Esophagus squamous epithelium (tissue), 5 donors: ENCODE measurements at regions not wholly inside any gene's neighbourhood (a gene's known extent, or its start where the extent isn't known, plus 50 kb on each side); places are given as distances from the start of the nearest gene placed in this dataset.

Experiments
- DNase-seq: peaks from one replicate; lab custom pipeline; 2025; lab: John Stamatoyannopoulos, UW
- H3K27ac ChIP-seq, 4 donors: fragments of 200-600 bp; sonication (generic); one replicate each; pipeline ENCODE4 v1.5.1; 2016 to 2019; ENCODE audit warnings: mild to moderate bottlenecking in 1 of 4
- H3K27me3 ChIP-seq, 4 donors: fragments of 200-600 bp; sonication (generic); 1 replicate in 3 of 4; 2 replicates in 1 of 4; pipeline versions ENCODE4 v1.5.1 to v1.6.0; 2017 to 2021; ENCODE audit warnings: antibody characterized with exemption in 1 of 4
- H3K36me3 ChIP-seq, 3 donors: fragments of 200-600 bp; sonication (generic); one replicate each; pipeline ENCODE4 v1.5.1; 2016 to 2019
- H3K4me1 ChIP-seq, 3 donors: fragments of 200-600 bp; sonication (generic); one replicate each; pipeline ENCODE4 v1.5.1; 2017 to 2019
- H3K4me3 ChIP-seq, 4 donors: fragments of 200-600 bp; sonication (generic); 1 replicate in 3 of 4; 2 replicates in 1 of 4; pipeline ENCODE4 v1.5.1; 2016 to 2019; ENCODE audit warnings: mild to moderate bottlenecking in 2 of 4, moderate library complexity in 1 of 4
- H3K9me3 ChIP-seq, 3 donors: fragments of 200-600 bp; sonication (generic); one replicate each; pipeline ENCODE4 v1.5.1; 2016 to 2019
- POLR2A ChIP-seq, 4 donors: fragments of 450-650 bp; IDR thresholded peaks; one replicate each; pipeline ENCODE4 v1.6.1; 2017; ENCODE audit warnings: antibody characterized with exemption in 4 of 4, mild to moderate bottlenecking in 4 of 4, moderate library complexity in 3 of 4
- WGBS, 2 donors: methylation state at CpG; one replicate each; pipeline ENCODE4 v1.1.5; 2018; 5-methylcytosine and 5-hydroxymethylcytosine counted together
- intact Hi-C: fragments of 100-400 bp; cut with DNase I; formaldehyde crosslinking; loops from one replicate; pipeline ENCODE4 v1.15.0; 2022
- TF ChIP-seq, protein P1 (sequence below), 6 experiments: fragments of 450-650 bp in 4 of 6; fragments of 200-600 bp in 2 of 6; sonication (generic) in 2 of 6; IDR thresholded peaks; one replicate each; pipeline ENCODE4 v1.5.1; 2016 to 2019; ENCODE audit warnings: antibody characterized with exemption in 6 of 6, mild to moderate bottlenecking in 4 of 6, moderate library complexity in 4 of 6
- donor health status: DM: yes; HTN: yes; CAD: no.

DNA sequence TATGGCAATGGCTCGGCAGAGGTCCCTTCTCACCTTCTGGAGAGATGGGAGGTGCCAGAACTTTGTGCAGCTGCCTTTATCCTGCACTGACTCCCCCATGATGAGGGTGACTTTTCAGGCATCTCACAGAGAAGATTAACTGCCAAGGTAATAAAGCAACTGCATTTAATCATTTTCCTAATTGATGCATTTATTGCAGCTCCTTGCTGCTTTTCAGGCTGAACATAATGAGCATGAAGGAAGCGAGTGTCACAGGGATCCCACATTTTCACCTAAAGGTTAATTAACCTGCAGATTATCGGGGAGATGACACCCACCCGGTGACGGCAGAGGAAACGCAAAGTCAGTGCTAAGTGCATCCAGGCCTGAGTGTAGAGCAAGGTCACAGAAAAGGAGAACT lies 154.3 kb downstream of the ICE1 start:
- H3K9me3 ChIP-seq: no peaks in the 10 kb centered on the region
- no peak for TF ChIP-seq POLR2A (IDR thresholded peaks at IDR 0.05)
- TF ChIP-seq, protein P1, sequence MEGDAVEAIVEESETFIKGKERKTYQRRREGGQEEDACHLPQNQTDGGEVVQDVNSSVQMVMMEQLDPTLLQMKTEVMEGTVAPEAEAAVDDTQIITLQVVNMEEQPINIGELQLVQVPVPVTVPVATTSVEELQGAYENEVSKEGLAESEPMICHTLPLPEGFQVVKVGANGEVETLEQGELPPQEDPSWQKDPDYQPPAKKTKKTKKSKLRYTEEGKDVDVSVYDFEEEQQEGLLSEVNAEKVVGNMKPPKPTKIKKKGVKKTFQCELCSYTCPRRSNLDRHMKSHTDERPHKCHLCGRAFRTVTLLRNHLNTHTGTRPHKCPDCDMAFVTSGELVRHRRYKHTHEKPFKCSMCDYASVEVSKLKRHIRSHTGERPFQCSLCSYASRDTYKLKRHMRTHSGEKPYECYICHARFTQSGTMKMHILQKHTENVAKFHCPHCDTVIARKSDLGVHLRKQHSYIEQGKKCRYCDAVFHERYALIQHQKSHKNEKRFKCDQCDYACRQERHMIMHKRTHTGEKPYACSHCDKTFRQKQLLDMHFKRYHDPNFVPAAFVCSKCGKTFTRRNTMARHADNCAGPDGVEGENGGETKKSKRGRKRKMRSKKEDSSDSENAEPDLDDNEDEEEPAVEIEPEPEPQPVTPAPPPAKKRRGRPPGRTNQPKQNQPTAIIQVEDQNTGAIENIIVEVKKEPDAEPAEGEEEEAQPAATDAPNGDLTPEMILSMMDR (IDR thresholded peaks at IDR 0.05): no peak
- no peaks in the 10 kb centered on the region for H3K27me3 ChIP-seq
- intact Hi-C loops: no loop called here
- H3K4me1 ChIP-seq: peaks cover 0 to 7% (median 0%) of the 10 kb centered on the region in 3 donors
- DNase-seq: no peak
- no peak overlapping the region for H3K4me3 ChIP-seq
- no peak overlapping the region for H3K27ac ChIP-seq
- H3K36me3 ChIP-seq: no peaks in the 10 kb centered on the region
- 85 to 86% methylated on average over 5 to 6 of the region's 6 CpGs for WGBS, 2 donors

DNA sequence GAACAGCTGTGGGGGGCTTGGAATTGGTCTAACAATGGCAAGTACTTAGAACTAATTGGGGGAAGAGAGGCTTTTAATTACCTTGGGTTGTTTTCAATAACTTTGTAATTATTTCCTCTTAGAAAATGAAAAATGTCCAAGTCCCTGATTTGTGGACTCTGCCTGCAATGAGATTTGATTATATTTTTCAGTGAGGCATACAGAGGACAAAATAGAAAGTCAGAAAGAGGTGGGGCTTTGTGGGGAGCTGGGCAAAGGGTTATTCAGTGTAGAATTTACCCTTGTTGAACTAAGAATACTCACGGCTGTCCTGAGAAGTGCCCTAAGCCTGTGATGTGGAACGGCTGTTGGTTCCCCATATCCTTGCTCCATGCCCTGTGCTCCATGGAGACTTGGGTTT lies 153.0 kb downstream of the ICE1 start:
- Histone ChIP-seq H3K9me3 (no peaks in the 10 kb centered on the region), H3K36me3 (no peaks in the 10 kb centered on the region), H3K27me3 (no peaks in the 10 kb centered on the region), H3K27ac (no peak overlapping the region), H3K4me3 (no peak overlapping the region), H3K4me1 (peaks cover 0 to 7% (median 0%) of the 10 kb centered on the region in 3 donors)
- intact Hi-C loops: no loop called here
- no peak for DNase-seq
- 63 to 85% methylated on average over 2 of the region's 2 CpGs for WGBS, 2 donors
- TF ChIP-seq, protein P1 (IDR thresholded peaks at IDR 0.05): no peak
- no peak for TF ChIP-seq POLR2A (IDR thresholded peaks at IDR 0.05)

DNA sequence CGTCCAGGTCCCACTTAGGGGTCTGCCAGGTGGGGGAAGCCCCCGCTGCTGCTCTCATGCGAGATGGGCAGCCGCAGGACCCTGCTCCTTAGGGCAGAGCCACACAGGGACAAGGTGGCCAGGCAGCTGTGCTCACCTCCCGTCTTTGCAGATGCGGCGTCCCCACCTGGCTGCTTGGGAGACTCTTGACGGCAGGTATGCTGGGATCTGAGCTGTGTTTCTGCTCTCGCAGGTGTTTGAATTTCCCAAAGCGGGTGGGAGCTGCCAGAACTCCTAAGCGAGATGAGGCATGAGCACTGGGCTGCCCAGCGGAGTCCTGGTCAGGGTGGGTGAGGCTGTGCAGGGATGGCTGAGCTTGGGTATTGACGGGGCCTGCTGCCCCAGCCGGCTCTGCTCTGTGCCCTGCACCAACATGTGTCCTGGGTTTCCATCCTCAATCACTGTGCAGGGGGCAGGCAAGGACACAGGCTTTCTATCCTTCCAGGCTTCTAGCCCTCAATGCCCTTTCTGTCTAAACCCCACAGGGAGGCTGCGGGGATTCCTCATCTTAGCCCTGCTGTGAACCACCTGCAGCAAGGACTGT lies 151.4 kb downstream of the ICE1 start:
- Histone ChIP-seq H3K4me3 (no peak overlapping the region), H3K9me3 (no peaks in the 10 kb centered on the region), H3K36me3 (no peaks in the 10 kb centered on the region), H3K4me1 (peaks cover 0 to 7% (median 0%) of the 10 kb centered on the region in 3 donors), H3K27ac (peak overlapping the region in 3 of 4 donors; percentile 66 to 78 (median 77)), H3K27me3 (no peaks in the 10 kb centered on the region)
- WGBS, 2 donors: 67 to 92% methylated on average over 2 to 10 of the region's 15 CpGs
- intact Hi-C loops: no loop called here
- DNase-seq: no peak
- TF ChIP-seq, protein P1 (IDR thresholded peaks at IDR 0.05): no peak
- no peak for TF ChIP-seq POLR2A (IDR thresholded peaks at IDR 0.05)

DNA sequence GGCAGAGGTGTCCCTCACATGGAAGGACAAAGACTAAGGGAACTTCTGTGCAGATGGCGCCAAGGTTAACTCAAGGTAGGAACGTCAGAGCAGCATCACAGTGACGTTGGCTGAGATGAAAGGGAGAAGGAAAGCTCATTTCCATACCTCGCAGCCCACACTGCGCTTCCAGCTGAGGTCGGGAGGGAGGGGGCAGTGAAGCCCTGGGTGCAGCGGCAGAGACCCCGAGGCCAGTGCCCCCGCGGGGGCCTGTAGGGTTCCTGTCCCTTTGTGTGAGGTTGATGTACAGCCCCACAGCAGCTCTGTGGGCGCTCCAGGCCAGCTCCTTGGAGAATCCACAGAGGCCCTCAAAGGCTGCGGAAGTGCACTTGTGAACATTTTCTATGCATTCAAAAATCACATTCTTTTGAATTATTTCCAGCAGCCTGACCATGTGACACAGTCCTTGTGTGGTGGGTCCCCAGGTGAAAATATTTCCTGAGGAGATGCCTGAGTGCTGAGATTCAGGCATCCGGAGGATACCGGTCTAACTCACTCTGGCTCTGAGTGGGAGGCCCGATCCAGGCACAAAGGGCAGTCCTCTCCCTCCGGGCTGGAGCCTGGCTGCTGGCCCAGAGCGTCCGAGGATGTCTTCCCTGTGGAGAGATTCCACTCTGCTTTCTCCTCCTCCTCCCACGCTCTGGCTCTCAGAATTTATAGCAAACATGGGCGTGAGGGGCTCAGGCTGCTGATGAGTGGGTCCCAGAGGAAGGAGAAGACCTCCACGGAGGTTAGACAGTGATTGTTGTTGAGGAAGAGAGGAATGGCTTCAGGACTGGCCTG lies 150.7 kb downstream of the ICE1 start:
- Histone ChIP-seq H3K36me3 (no peaks in the 10 kb centered on the region), H3K27ac (peak overlapping the region; percentile 14 to 78 (median 72)), H3K27me3 (no peaks in the 10 kb centered on the region), H3K4me3 (no peak overlapping the region), H3K4me1 (peaks cover 0 to 7% (median 0%) of the 10 kb centered on the region in 3 donors), H3K9me3 (no peaks in the 10 kb centered on the region)
- no peak for DNase-seq
- intact Hi-C loops: no loop called here
- 54 to 66% methylated on average over 12 to 18 of the region's 21 CpGs for WGBS, 2 donors
- TF ChIP-seq POLR2A (IDR thresholded peaks at IDR 0.05): no peak
- TF ChIP-seq, protein P1 (IDR thresholded peaks at IDR 0.05): no peak
